Posterior vena cava (tissue), 2 donors: ENCODE measurements at regions not wholly inside any gene's neighbourhood (a gene's known extent, or its start where the extent isn't known, plus 50 kb on each side); places are given as distances from the start of the nearest gene placed in this dataset.

Source experiments
- DNase-seq: peaks from one replicate; pipeline ENCODE4 v3.0.0-alpha.2; 2020; ENCODE audit warnings: low spot score
- intact Hi-C, 2 donors: fragments of 100-400 bp; cut with DNase I; formaldehyde crosslinking; loops; one replicate each; pipeline versions ENCODE4 v1.14.1 to v1.14.2; 2022 to 2023
- donor health status: DM: yes; HTN: yes; CAD: no.
- donor health status: DM: yes; HTN: yes; CAD: no.

DNA sequence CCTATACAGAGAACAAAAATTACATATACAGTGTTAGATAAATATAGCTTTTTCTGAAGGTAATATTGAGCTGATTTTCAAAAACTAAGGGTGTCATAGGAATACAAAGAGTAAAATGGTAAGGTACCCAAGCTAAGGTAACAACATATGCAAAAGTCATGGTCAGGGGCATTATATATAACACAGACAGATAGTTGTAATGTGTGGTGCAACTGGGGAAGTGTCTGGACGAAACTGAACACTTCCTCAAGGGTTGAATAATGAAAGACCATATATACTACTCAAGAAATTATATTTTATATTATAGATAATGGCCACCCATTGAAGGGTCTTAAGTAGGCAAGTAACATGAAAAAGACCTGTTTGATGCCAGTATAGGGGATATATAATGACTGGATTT is 262.1 kb upstream of the CXXC4 start:
- no peak for DNase-seq
- intact Hi-C loops: no loop called here

- intact Hi-C loops: no loop called here
- no peak for DNase-seq
These were observed 263.9 kb upstream of the CXXC4 start for GRCh38 chr4:104758574-104758973.

- intact Hi-C loops: no loop called here
- DNase-seq: no peak
These were observed 269.0 kb upstream of the CXXC4 start for GRCh38 chr4:104763554-104764222.

- no peak for DNase-seq
- intact Hi-C loops: no loop called here
These were observed 272.0 kb upstream of the CXXC4 start for GRCh38 chr4:104766676-104767075.

- intact Hi-C loops: no loop called here
- no peak for DNase-seq
These were observed 278.2 kb upstream of the CXXC4 start for GRCh38 chr4:104772849-104773248.

DNA sequence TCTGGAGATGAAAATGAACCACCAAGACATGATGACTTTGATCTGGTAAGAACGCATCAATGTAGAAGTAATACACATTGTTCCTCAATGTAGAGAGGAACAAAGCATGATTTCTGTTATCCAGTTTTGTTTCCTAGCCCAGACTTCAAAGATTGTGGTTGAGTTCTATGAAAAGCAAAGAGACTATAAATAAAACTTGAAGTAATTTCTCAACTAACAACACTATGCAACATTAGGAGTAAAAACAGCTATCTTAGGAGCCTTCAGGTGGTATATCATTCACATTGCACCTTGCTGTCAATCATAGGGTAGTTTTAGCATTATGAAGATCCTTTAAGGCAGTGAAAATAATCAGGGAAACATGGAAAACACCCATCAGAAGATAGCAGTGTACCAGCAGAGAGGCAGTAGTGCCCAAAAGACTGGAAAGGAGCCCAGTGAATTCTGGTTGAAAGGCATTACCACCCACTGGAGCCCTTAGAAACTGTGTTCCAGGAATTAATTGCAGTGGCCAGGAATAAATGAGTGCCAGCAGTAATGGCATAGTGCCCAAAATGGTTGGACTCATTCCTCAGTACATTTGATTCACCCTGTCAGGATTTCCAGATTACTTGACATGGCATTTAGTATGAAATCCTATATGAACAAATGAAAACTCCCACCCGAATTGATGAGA is 300.7 kb upstream of the CXXC4 start:
- intact Hi-C loops: no loop called here
- DNase-seq: no peak

- intact Hi-C loops: no loop called here
- DNase-seq: no peak
These were observed 317.0 kb upstream of the CXXC4 start for GRCh38 chr4:104811727-104812126.

- intact Hi-C loops: no loop called here
- no peak for DNase-seq
These were observed 321.0 kb upstream of the CXXC4 start for GRCh38 chr4:104815665-104816064.

DNA sequence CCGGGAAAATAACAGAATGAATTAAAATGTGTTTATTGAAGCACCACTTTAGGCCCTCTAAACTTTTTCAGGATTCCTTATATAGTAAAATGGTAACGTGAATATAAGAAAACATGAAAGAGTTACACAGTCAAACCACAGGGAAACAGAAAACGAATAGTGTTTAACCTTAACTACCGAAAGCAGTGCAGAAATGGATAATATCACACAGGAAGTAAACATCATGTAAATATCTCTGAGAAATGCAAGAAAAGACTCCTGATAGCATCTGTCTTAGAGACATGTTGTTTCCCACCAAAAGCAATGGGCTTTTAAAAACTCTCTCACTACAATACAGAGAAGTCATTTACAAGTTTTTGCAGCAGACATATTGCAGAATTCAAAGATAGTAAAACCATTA is 323.9 kb upstream of the CXXC4 start:
- DNase-seq: no peak
- intact Hi-C loops: no loop called here

GRCh38 chr4:104826171-104826570 is 320.5 kb upstream of the TET2 start:
- intact Hi-C loops: no loop called here

GRCh38 chr4:104829761-104830160 is 316.9 kb upstream of the TET2 start:
- intact Hi-C loops: no loop called here

More at GRCh38 chr4:104826171-104826570, 320.5 kb upstream of the TET2 start:
- no peak for DNase-seq

DNA sequence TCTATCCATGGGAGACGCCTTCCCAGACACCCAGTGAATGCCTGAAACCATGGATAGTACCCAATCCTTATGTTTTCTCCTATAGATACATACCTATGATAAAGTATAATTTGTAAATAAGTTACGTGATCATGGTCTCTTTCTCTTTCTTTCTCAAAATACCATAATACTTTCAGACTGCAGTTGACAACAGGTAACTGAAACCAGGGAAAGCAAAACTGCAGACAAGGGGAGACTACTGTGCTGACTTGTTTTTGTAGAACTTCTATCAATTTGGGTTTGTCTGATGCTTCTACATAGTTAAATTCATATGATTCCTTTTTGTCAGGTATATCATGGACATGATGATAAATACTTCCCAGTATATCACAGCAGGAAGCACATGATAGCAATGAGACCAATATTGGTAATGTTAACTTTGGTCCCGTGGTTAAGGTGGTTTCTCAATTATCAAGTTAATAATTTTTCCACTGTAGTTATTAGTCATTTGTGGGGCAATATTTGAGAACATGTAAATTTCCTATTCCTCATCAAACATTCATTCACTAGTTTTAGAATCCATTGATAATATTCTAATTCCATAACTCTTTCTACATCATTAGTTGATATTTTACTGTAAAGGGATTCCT is 298.0 kb upstream of the TET2 start:
- intact Hi-C loops: no loop called here
- DNase-seq: no peak

More at GRCh38 chr4:104829761-104830160, 316.9 kb upstream of the TET2 start:
- DNase-seq: no peak

GRCh38 chr4:104859601-104860237 is 287.0 kb upstream of the TET2 start:
- intact Hi-C loops: no loop called here

DNA sequence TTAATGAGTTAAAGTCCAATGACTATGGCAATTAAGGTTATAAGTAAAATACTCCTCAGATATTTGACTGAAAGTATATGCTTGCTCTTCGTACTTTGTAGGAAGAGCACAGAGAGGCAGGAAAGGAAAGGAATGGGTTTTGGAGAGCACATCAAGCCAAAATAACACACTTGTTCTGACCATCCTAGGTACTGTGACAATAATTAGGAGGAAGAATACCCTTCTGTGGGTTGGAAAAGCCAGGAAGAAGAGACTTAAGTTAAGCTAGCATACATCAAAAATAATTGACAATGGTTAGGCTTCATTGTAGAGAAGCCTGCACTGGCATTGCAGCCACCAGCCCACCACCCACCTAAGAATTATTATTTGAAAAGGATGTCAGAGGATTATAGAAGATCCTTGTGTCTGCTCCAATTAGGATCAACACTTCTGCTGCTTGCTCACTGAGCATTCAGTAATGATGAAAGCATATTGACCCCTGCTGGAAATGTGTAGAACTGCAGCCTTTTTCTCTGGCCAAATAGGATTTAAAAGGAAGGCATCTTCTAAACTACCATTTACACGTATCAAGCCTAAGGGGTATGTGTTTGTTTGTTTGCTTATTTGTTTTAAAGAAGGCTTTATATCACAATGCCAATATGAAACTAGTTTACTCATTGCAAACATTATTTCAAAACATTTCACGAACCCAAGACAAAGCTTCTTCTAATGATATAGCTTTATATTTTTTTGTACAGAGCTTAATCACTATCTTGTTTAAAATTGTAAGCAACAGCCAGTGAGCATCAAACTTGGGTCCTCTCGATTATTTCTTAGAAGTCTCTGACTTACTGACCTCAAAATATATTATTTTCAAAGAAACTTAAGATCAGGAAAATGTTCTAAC is 286.2 kb upstream of the TET2 start:
- intact Hi-C loops: no loop called here
- no peak for DNase-seq

More at GRCh38 chr4:104859601-104860237, 287.0 kb upstream of the TET2 start:
- no peak for DNase-seq

- no peak for DNase-seq
- intact Hi-C loops: no loop called here
These were observed 279.9 kb upstream of the TET2 start for GRCh38 chr4:104866809-104867208.

GRCh38 chr4:104868533-104868932 is 278.1 kb upstream of the TET2 start:
- DNase-seq: no peak
- intact Hi-C loops: no loop called here

- DNase-seq: no peak
- intact Hi-C loops: no loop called here
These were observed 277.7 kb upstream of the TET2 start for GRCh38 chr4:104868958-104869357.

DNA sequence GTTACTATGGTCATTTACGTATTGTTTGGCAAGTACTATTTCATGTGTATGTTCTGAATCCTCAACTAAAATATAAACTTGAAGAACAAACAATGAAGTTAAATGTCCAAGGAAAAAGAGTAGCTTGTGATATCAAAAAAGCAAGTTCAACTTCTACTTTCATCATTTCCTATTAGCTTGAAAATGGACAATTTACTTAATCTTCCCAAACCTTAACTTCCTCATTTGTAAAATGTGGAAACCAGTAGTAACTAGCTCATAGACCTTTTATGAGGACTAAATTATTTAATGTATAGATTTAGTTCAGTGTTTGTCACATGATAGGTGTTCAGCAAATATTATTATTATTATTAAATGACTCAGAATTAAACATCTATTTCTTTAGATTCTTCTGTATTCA is 276.8 kb upstream of the TET2 start:
- intact Hi-C loops: no loop called here
- no peak for DNase-seq

- DNase-seq: no peak
- intact Hi-C loops: no loop called here
These were observed 276.0 kb upstream of the TET2 start for GRCh38 chr4:104870495-104871233.
